HEK293 (cell line): ENCODE measurements at regions not wholly inside any gene's neighbourhood (a gene's known extent, or its start where the extent isn't known, plus 50 kb on each side); places are given as distances from the start of the nearest gene placed in this dataset.
A peak's percentile ranks its signal among the peaks of the same experiment; 100 is the strongest.

Experiments used
- CTCF ChIA-PET: fragments of 350-600 bp; formaldehyde crosslinking; extraction: SDS; loops from one replicate; lab custom pipeline; 2021; ENCODE audit warnings: antibody characterized with exemption; lab: Yijun Ruan, JAX
- POLR2A ChIA-PET: fragments of 300-600 bp; formaldehyde crosslinking; extraction: SDS; loops from one replicate; lab custom pipeline; 2020; ENCODE audit warnings: antibody characterized with exemption, inconsistent platforms; lab: Yijun Ruan, JAX
- H3K27ac ChIP-seq: fragments of 200-500 bp; sonication (Bioruptor generic); 2 replicates; pipeline ENCODE4 v1.5.1; 2014; ENCODE audit warnings: low read depth, low read length, control low read depth, inconsistent platforms; ENCODE audit errors: extremely low read depth
- H3K36me3 ChIP-seq, 2 experiments: fragments of 200-500 bp in 1 of 2; sonication (Bioruptor generic) in 1 of 2; 1 replicate in 1 of 2; 2 replicates in 1 of 2; pipeline ENCODE4 v1.5.1; 2014 to 2017; ENCODE audit warnings: inconsistent platforms in 2 of 2, low read length in 2 of 2; ENCODE audit not compliant: control insufficient read depth in 2 of 2, insufficient read depth in 1 of 2
- H3K4me1 ChIP-seq: fragments of 200-500 bp; sonication (Bioruptor generic); 2 replicates; pipeline ENCODE4 v1.5.1; 2014; ENCODE audit warnings: mild to moderate bottlenecking, low read length, inconsistent platforms; ENCODE audit not compliant: control insufficient read depth, insufficient read depth
- H3K4me3 ChIP-seq: 2 replicates; pipeline ENCODE4 v1.5.1; 2011; ENCODE audit warnings: low read depth, mild to moderate bottlenecking, control low read depth, low read length, moderate library complexity
- H3K9me3 ChIP-seq: fragments of 200-500 bp; sonication (Bioruptor generic); 2 replicates; pipeline ENCODE4 v1.5.1; 2014; ENCODE audit warnings: low read depth, low read length, inconsistent platforms; ENCODE audit not compliant: control insufficient read depth, insufficient read depth
- BCL11B ChIP-seq: fragments of 450-650 bp; formaldehyde crosslinking; IDR thresholded peaks from 2 replicates; pipeline ENCODE4 v1.5.1; 2016; ENCODE audit warnings: low read depth, missing biosample characterization, missing genetic modification characterization
- KLF1 ChIP-seq: fragments of 450-650 bp; formaldehyde crosslinking; IDR thresholded peaks from 2 replicates; pipeline ENCODE4 v1.5.1; 2016; ENCODE audit warnings: missing biosample characterization, missing genetic modification characterization
- KLF8 ChIP-seq: fragments of 450-650 bp; formaldehyde crosslinking; IDR thresholded peaks from 2 replicates; pipeline ENCODE4 v1.5.1; 2016; ENCODE audit warnings: missing biosample characterization, missing genetic modification characterization
- SCRT1 ChIP-seq: fragments of 450-650 bp; formaldehyde crosslinking; IDR thresholded peaks from 2 replicates; pipeline ENCODE4 v1.5.1; 2016; ENCODE audit warnings: missing biosample characterization, missing genetic modification characterization, borderline replicate concordance
- SETDB1 ChIP-seq: IDR thresholded peaks from one replicate; pipeline ENCODE4 v1.6.1; 2017; ENCODE audit warnings: mild to moderate bottlenecking, low read length, moderate library complexity, mixed read lengths; ENCODE audit not compliant: insufficient read length
- ZBTB11 ChIP-seq: fragments of 450-650 bp; formaldehyde crosslinking; conservative IDR thresholded peaks from 2 replicates; pipeline ENCODE4 v1.5.1; 2016; ENCODE audit warnings: low read depth, missing biosample characterization, missing genetic modification characterization
- ZFP37 ChIP-seq: fragments of 450-650 bp; formaldehyde crosslinking; IDR thresholded peaks from 2 replicates; pipeline ENCODE4 v1.5.1; 2016; ENCODE audit warnings: missing biosample characterization, missing genetic modification characterization
- ZNF423 ChIP-seq: fragments of 450-650 bp; formaldehyde crosslinking; IDR thresholded peaks from 2 replicates; pipeline ENCODE4 v1.5.1; 2016; ENCODE audit warnings: missing biosample characterization, missing genetic modification characterization
- ZNF501 ChIP-seq: fragments of 450-650 bp; formaldehyde crosslinking; IDR thresholded peaks from 2 replicates; pipeline ENCODE4 v1.5.1; 2016; ENCODE audit warnings: missing biosample characterization, missing genetic modification characterization
- ZNF510 ChIP-seq: fragments of 450-650 bp; formaldehyde crosslinking; IDR thresholded peaks from 2 replicates; pipeline ENCODE4 v1.5.1; 2018; ENCODE audit warnings: mild to moderate bottlenecking, missing genetic modification characterization, missing biosample characterization; ENCODE audit not compliant: insufficient replicate concordance
- ZNF560 ChIP-seq: fragments of 450-650 bp; formaldehyde crosslinking; IDR thresholded peaks from 2 replicates; pipeline ENCODE4 v1.5.1; 2017; ENCODE audit warnings: missing biosample characterization, missing genetic modification characterization, borderline replicate concordance
- ZNF585B ChIP-seq: fragments of 450-650 bp; formaldehyde crosslinking; IDR thresholded peaks from 2 replicates; pipeline ENCODE4 v1.5.1; 2016; ENCODE audit warnings: missing biosample characterization, missing genetic modification characterization
- ZNF654 ChIP-seq: fragments of 450-650 bp; formaldehyde crosslinking; IDR thresholded peaks from 2 replicates; pipeline ENCODE4 v1.5.1; 2016; ENCODE audit warnings: low read depth, missing biosample characterization, missing genetic modification characterization
- ZNF670 ChIP-seq: fragments of 450-650 bp; formaldehyde crosslinking; IDR thresholded peaks from 2 replicates; pipeline ENCODE4 v1.5.1; 2016; ENCODE audit warnings: missing biosample characterization, missing genetic modification characterization, low read depth
- TF ChIP-seq, protein P1 (sequence below): fragments of 450-650 bp; formaldehyde crosslinking; IDR thresholded peaks from 2 replicates; pipeline ENCODE4 v1.5.1; 2016; ENCODE audit warnings: missing biosample characterization, missing genetic modification characterization
- TF ChIP-seq, protein P2 (sequence below): fragments of 450-650 bp; formaldehyde crosslinking; IDR thresholded peaks from 2 replicates; pipeline ENCODE4 v1.5.1; 2016; ENCODE audit warnings: missing biosample characterization, missing genetic modification characterization, borderline replicate concordance

DNA sequence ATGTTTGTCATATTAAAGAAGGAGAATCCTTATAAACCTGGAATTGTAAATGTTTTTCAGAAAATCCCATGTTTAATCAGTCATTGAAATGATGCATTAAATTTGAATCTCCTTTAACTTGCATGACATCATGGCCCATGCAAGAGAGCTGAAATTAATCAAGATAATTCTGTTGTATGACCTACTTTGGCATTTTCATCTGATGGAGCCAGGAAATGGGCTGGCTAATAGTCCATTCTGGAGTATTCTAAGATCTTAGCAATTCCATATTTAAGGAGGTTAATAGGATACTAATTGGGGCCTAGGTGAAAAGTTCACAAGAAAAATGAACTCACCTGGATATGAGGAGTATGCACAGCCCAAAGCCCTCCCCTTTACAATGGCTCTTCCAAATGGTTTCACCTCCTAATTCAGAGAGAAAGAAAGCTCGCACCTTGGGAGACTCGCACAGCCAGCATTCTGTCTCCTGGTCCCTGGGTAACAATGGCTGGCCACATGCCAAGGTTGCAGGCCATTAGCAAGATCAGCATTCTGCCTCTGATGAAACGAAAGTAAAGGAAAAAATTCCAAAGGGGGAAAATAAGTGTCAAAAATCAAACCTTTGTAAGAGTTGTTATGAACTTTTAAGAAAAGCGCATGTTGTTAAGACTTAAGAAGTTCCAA is 786.4 kb downstream of the MCTP2 start:
- TF ChIP-seq SCRT1 (tag by site-specific recombination) (no peak), KLF1 (tag by site-specific recombination) (no peak), ZNF423 (tag by site-specific recombination) (no peak), ZNF585B (tag by site-specific recombination) (0 out of 2 replicates have a peak, but pooled peaks have one; percentile 8), ZNF560 (tag by site-specific recombination) (no peak)
- POLR2A ChIA-PET = interaction anchor here (0.6 kb wide), 1 partner anchor 1402 kb away, joined by 4 read pairs; no protein-coding TSS in a partner anchor
- CTCF ChIA-PET = interaction anchor here (0.5 to 1.0 kb wide), 3 partner anchors 17 to 321 kb away, joined by 3 to 5 read pairs (median 3); no protein-coding TSS in a partner anchor

GRCh38 chr15:95018888-95019545 is 787.7 kb downstream of the MCTP2 start:
- no peaks in the 10 kb centered on the region for H3K9me3 ChIP-seq
- H3K4me1 ChIP-seq = peaks cover 9% of the 10 kb centered on the region
- TF ChIP-seq, protein P1, sequence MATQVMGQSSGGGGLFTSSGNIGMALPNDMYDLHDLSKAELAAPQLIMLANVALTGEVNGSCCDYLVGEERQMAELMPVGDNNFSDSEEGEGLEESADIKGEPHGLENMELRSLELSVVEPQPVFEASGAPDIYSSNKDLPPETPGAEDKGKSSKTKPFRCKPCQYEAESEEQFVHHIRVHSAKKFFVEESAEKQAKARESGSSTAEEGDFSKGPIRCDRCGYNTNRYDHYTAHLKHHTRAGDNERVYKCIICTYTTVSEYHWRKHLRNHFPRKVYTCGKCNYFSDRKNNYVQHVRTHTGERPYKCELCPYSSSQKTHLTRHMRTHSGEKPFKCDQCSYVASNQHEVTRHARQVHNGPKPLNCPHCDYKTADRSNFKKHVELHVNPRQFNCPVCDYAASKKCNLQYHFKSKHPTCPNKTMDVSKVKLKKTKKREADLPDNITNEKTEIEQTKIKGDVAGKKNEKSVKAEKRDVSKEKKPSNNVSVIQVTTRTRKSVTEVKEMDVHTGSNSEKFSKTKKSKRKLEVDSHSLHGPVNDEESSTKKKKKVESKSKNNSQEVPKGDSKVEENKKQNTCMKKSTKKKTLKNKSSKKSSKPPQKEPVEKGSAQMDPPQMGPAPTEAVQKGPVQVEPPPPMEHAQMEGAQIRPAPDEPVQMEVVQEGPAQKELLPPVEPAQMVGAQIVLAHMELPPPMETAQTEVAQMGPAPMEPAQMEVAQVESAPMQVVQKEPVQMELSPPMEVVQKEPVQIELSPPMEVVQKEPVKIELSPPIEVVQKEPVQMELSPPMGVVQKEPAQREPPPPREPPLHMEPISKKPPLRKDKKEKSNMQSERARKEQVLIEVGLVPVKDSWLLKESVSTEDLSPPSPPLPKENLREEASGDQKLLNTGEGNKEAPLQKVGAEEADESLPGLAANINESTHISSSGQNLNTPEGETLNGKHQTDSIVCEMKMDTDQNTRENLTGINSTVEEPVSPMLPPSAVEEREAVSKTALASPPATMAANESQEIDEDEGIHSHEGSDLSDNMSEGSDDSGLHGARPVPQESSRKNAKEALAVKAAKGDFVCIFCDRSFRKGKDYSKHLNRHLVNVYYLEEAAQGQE (tag by site-specific recombination) = no peak
- TF ChIP-seq SETDB1 = peak; percentile 10
- ChIA-PET CTCF (interaction anchor here (0.5 to 1.2 kb wide), 5 partner anchors 371 to 1911 kb away, joined by 3 to 5 read pairs (median 4); no protein-coding TSS in a partner anchor), POLR2A (no interaction called here)
- H3K4me3 ChIP-seq = no peak overlapping the region
- no peak overlapping the region for H3K27ac ChIP-seq
- H3K36me3 ChIP-seq = no peaks in the 10 kb centered on the region

More for the DNA sequence above, 786.4 kb downstream of the MCTP2 start:
- H3K4me3 ChIP-seq = no peak overlapping the region
- no peaks in the 10 kb centered on the region for H3K9me3 ChIP-seq
- no peak overlapping the region for H3K27ac ChIP-seq
- peaks cover 9% of the 10 kb centered on the region for H3K4me1 ChIP-seq
- no peaks in the 10 kb centered on the region for H3K36me3 ChIP-seq

- ChIA-PET CTCF (interaction anchor here (0.6 to 1.2 kb wide), 4 partner anchors 24 to 1335 kb away, joined by 3 to 4 read pairs (median 4); no protein-coding TSS in a partner anchor), POLR2A (no interaction called here)
- Histone ChIP-seq H3K4me3 (no peak overlapping the region), H3K9me3 (no peaks in the 10 kb centered on the region), H3K36me3 (no peaks in the 10 kb centered on the region), H3K4me1 (peaks cover 9% of the 10 kb centered on the region), H3K27ac (no peak overlapping the region)
- TF ChIP-seq ZNF670 (tag by site-specific recombination) (no peak), ZFP37 (no peak), KLF8 (tag by site-specific recombination) (no peak), ZNF654 (tag by site-specific recombination) (no peak), ZNF501 (no peak), BCL11B (tag by site-specific recombination) (no peak), ZNF510 (tag by site-specific recombination) (no peak), ZBTB11 (tag by site-specific recombination) (no peak)
- TF ChIP-seq, protein P2, sequence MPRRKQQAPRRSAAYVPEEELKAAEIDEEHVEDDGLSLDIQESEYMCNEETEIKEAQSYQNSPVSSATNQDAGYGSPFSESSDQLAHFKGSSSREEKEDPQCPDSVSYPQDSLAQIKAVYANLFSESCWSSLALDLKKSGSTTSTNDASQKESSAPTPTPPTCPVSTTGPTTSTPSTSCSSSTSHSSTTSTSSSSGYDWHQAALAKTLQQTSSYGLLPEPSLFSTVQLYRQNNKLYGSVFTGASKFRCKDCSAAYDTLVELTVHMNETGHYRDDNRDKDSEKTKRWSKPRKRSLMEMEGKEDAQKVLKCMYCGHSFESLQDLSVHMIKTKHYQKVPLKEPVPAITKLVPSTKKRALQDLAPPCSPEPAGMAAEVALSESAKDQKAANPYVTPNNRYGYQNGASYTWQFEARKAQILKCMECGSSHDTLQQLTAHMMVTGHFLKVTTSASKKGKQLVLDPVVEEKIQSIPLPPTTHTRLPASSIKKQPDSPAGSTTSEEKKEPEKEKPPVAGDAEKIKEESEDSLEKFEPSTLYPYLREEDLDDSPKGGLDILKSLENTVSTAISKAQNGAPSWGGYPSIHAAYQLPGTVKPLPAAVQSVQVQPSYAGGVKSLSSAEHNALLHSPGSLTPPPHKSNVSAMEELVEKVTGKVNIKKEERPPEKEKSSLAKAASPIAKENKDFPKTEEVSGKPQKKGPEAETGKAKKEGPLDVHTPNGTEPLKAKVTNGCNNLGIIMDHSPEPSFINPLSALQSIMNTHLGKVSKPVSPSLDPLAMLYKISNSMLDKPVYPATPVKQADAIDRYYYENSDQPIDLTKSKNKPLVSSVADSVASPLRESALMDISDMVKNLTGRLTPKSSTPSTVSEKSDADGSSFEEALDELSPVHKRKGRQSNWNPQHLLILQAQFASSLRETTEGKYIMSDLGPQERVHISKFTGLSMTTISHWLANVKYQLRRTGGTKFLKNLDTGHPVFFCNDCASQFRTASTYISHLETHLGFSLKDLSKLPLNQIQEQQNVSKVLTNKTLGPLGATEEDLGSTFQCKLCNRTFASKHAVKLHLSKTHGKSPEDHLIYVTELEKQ (tag by site-specific recombination) = no peak
Measured at GRCh38 chr15:95019907-95020306, 788.5 kb downstream of the MCTP2 start.
